ENCODE measurements at regions not wholly inside any gene's neighbourhood (a gene's known extent, or its start where the extent isn't known, plus 50 kb on each side); places are given as distances from the start of the nearest gene placed in this dataset.

DNA sequence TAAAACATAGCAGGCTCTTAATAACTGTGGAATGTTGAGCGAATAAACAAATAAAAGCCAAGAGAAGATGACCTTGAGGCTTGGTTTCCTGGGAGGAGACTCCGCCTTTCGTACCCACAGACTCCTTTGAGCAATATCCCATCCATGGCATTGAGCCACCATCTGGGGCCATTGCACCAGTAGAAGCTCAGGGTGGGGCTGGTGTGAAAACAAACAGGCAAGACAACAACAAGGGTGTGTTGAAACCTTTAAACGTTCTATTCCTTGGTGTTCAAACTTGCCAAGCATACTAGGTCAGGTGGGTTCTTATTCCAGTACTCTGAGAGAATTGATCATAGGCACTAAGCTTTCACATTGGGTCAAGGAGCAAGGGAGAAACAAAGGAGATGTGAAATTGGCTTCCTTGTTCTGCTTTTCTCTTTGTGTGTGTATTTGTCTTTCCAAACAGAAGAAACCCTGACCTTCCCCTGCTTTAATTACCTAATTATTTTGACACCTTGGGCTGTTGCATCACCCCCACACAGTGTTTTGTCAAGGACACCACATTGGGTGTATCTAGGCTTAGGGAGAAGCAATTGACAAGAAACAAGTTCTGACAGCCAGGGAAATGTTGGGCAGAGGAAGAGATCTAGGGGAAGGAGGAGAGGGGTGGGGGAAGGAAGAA is 105.1 kb upstream of the BCL6 start:
- TF ChIP-seq REST (IDR thresholded peaks at IDR 0.05; ENCODE audit: low read depth, low read length) (no peak), TAF1 (IDR thresholded peaks at IDR 0.05; ENCODE audit: borderline replicate concordance, low read depth, low read length) (no peak), EP300 (IDR thresholded peaks at IDR 0.05; ENCODE audit: borderline replicate concordance in 1 of 2, low read depth in 1 of 2, low read length in 1 of 2) (no peak), GABPA (IDR thresholded peaks at IDR 0.05; ENCODE audit: low read depth) (no peak), EZH2phosphoT487 (IDR thresholded peaks at IDR 0.05; ENCODE audit: borderline replicate concordance, low read depth) (no peak), SIN3A (IDR thresholded peaks at IDR 0.05; ENCODE audit: borderline replicate concordance, low read depth, low read length) (no peak), TCF12 (IDR thresholded peaks at IDR 0.05) (no peak)
- TF ChIP-seq, protein P1, sequence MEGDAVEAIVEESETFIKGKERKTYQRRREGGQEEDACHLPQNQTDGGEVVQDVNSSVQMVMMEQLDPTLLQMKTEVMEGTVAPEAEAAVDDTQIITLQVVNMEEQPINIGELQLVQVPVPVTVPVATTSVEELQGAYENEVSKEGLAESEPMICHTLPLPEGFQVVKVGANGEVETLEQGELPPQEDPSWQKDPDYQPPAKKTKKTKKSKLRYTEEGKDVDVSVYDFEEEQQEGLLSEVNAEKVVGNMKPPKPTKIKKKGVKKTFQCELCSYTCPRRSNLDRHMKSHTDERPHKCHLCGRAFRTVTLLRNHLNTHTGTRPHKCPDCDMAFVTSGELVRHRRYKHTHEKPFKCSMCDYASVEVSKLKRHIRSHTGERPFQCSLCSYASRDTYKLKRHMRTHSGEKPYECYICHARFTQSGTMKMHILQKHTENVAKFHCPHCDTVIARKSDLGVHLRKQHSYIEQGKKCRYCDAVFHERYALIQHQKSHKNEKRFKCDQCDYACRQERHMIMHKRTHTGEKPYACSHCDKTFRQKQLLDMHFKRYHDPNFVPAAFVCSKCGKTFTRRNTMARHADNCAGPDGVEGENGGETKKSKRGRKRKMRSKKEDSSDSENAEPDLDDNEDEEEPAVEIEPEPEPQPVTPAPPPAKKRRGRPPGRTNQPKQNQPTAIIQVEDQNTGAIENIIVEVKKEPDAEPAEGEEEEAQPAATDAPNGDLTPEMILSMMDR (IDR thresholded peaks at IDR 0.05) = no peak
- TF ChIP-seq, protein P2, sequence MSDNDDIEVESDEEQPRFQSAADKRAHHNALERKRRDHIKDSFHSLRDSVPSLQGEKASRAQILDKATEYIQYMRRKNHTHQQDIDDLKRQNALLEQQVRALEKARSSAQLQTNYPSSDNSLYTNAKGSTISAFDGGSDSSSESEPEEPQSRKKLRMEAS (IDR thresholded peaks at IDR 0.05; ENCODE audit: low read depth) = no peak
- TF ChIP-seq, protein P3, sequence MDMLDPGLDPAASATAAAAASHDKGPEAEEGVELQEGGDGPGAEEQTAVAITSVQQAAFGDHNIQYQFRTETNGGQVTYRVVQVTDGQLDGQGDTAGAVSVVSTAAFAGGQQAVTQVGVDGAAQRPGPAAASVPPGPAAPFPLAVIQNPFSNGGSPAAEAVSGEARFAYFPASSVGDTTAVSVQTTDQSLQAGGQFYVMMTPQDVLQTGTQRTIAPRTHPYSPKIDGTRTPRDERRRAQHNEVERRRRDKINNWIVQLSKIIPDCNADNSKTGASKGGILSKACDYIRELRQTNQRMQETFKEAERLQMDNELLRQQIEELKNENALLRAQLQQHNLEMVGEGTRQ (IDR thresholded peaks at IDR 0.05; ENCODE audit: borderline replicate concordance, low read depth, low read length) = no peak

Measured in SK-N-SH (cell line).